ENCODE measurements at regions not wholly inside any gene's neighbourhood (a gene's known extent, or its start where the extent isn't known, plus 50 kb on each side); places are given as distances from the start of the nearest gene placed in this dataset.

GRCh38 chr1:219478811-219479210, 134.1 kb downstream of the ZC3H11B start:
- CTCF ChIA-PET, result no interaction called here

GRCh38 chr1:219477861-219478260, 135.0 kb downstream of the ZC3H11B start:
- ChIA-PET POLR2A (no interaction called here), CTCF (no interaction called here)
- TF ChIP-seq ARNT (IDR thresholded peaks at IDR 0.05) (no peak), PKNOX1 (IDR thresholded peaks at IDR 0.05) (no peak), FOXA1 (IDR thresholded peaks at IDR 0.05) (no peak), FOXM1 (IDR thresholded peaks at IDR 0.05; ENCODE audit: borderline replicate concordance) (no peak), L3MBTL2 (conservative IDR thresholded peaks at IDR 0.05) (no peak), SUZ12 (IDR thresholded peaks at IDR 0.05) (no peak), CTBP1 (IDR thresholded peaks at IDR 0.05; ENCODE audit: borderline replicate concordance) (no peak), HDGF (IDR thresholded peaks at IDR 0.05; ENCODE audit: borderline replicate concordance) (no peak), SP1 (IDR thresholded peaks at IDR 0.05) (no peak), FOXK2 (IDR thresholded peaks at IDR 0.05) (no peak), ZNF384 (IDR thresholded peaks at IDR 0.05) (no peak), ELF4 (IDR thresholded peaks at IDR 0.05) (no peak), NFRKB (IDR thresholded peaks at IDR 0.05) (no peak), LEF1 (IDR thresholded peaks at IDR 0.05; ENCODE audit: borderline replicate concordance) (no peak), BHLHE40 (IDR thresholded peaks at IDR 0.05; ENCODE audit: borderline replicate concordance) (no peak), TARDBP (IDR thresholded peaks at IDR 0.05) (no peak)

More at GRCh38 chr1:219478811-219479210, 134.1 kb downstream of the ZC3H11B start:
- no peak for DNase-seq (ENCODE audit: extremely low spot score)
- no peak for TF ChIP-seq FOXK2 (IDR thresholded peaks at IDR 0.05)
- no peak for TF ChIP-seq CTBP1 (IDR thresholded peaks at IDR 0.05; ENCODE audit: borderline replicate concordance)
- no peak for TF ChIP-seq PKNOX1 (IDR thresholded peaks at IDR 0.05)
- no peak for TF ChIP-seq ELF4 (IDR thresholded peaks at IDR 0.05)
- no peak for TF ChIP-seq SUZ12 (IDR thresholded peaks at IDR 0.05)
- TF ChIP-seq TARDBP (IDR thresholded peaks at IDR 0.05), result no peak
- POLR2A ChIA-PET, result no interaction called here

DNA sequence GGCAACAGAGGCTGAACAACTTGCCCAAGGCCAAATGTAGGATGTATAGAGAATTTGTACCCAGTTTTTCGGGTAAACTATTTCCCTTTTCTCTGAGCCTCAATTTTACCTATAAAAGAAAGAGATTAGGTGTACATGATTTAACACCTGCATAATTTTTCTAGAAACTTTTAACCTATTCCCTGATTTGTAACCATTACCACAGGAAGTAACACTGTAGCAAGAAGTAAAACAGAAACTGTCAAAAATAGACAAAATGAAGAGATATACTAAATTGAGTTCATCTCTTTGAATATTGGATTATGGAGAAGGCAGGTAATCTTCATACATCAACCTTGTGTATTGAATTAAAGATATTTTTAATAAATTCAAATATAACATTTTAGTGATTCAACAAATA, 136.2 kb downstream of the ZC3H11B start:
- no peak for DNase-seq (ENCODE audit: extremely low spot score)
- ChIA-PET POLR2A (no interaction called here), CTCF (no interaction called here)
- no peak for TF ChIP-seq PKNOX1 (IDR thresholded peaks at IDR 0.05)

More at GRCh38 chr1:219477861-219478260, 135.0 kb downstream of the ZC3H11B start:
- no peak for DNase-seq (ENCODE audit: extremely low spot score)

DNA sequence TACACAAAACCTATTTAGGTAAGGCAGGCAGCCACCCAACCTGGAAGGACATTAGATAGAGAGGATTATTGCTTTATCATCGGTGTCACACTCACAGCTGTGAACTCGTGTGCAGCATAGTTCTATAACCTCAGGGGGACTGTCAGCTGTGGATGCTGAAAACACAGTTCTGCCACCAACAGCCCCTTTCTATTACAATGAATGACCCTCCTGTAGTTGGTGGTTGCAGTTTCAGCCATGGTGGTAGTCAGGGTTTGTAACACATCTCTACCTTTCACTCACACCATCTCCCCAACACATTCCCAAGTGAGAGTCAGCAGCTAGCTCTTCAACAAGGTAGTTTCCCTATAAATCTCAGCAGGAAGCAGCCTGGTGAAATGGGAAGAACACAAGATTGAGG, 136.8 kb downstream of the ZC3H11B start:
- CTCF ChIA-PET, result no interaction called here
- TF ChIP-seq BHLHE40 (IDR thresholded peaks at IDR 0.05; ENCODE audit: borderline replicate concordance) (no peak), HDGF (IDR thresholded peaks at IDR 0.05; ENCODE audit: borderline replicate concordance) (no peak), FOXM1 (IDR thresholded peaks at IDR 0.05; ENCODE audit: borderline replicate concordance) (no peak), FOXA1 (IDR thresholded peaks at IDR 0.05) (no peak), PKNOX1 (IDR thresholded peaks at IDR 0.05) (no peak), NFRKB (IDR thresholded peaks at IDR 0.05) (no peak)
- POLR2A ChIA-PET, result no interaction called here
- DNase-seq (ENCODE audit: extremely low spot score), result no peak

DNA sequence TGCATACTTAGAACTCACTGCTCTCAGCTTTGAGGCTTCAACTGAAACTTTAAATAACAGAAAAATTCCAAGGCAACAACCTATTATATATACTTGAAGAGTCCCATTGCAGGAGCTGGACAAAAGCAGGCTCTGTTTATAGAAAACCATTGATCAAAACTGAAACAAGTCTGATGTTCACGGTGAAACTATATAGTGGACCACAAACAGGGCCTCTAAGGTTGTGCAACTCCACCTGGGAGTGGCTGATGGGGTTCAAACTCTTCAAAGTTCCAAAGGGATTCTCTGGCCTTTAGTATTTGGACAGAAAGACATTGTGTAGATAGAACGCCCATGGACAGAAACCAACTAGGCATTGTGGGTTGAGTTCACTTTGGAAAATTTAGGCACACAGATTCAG, 140.3 kb downstream of the ZC3H11B start:
- ChIA-PET POLR2A (no interaction called here), CTCF (no interaction called here)
- TF ChIP-seq FOXK2 (IDR thresholded peaks at IDR 0.05) (no peak), SP1 (IDR thresholded peaks at IDR 0.05) (no peak), TARDBP (IDR thresholded peaks at IDR 0.05) (no peak)
- no peak for DNase-seq (ENCODE audit: extremely low spot score)

DNA sequence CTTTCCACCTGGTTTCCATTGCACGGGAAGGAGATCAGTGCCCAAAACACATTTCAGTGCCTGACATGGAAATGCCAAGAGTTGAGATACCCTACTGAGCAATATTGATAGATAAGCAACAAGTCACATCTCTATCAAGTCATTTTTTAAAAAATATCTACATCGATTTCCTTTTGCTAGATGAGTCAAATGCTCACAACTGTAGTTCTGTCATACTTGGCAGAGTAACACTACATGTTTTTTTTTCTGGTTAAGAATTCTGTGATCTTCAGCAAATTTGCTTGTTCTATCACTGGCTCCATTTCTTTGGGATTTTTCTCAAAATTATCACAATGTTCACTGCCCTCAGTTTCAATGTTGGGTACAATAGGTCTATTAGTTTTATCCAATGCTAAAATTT, 145.4 kb downstream of the ZC3H11B start:
- ChIA-PET CTCF (no interaction called here), POLR2A (no interaction called here)

More for the DNA sequence above, 145.4 kb downstream of the ZC3H11B start:
- no peak for TF ChIP-seq L3MBTL2 (conservative IDR thresholded peaks at IDR 0.05)
- TF ChIP-seq TARDBP (IDR thresholded peaks at IDR 0.05), result no peak
- TF ChIP-seq PKNOX1 (IDR thresholded peaks at IDR 0.05), result no peak
- TF ChIP-seq FOXA1 (IDR thresholded peaks at IDR 0.05), result no peak
- TF ChIP-seq HDGF (IDR thresholded peaks at IDR 0.05; ENCODE audit: borderline replicate concordance), result no peak
- no peak for TF ChIP-seq LEF1 (IDR thresholded peaks at IDR 0.05; ENCODE audit: borderline replicate concordance)
- no peak for DNase-seq (ENCODE audit: extremely low spot score)

All from HEK293T (cell line).